ENCODE measurements at regions not wholly inside any gene's neighbourhood (a gene's known extent, or its start where the extent isn't known, plus 50 kb on each side); places are given as distances from the start of the nearest gene placed in this dataset.

GRCh38 chr7:114100810-114101209 lies 182.0 kb upstream of the PPP1R3A start:
- TF ChIP-seq POLR2A (IDR thresholded peaks at IDR 0.05) (no peak), CTCF (IDR thresholded peaks at IDR 0.05) (no peak)
